NCI-H1105 (cell line): ENCODE measurements at regions not wholly inside any gene's neighbourhood (a gene's known extent, or its start where the extent isn't known, plus 50 kb on each side); places are given as distances from the start of the nearest gene placed in this dataset.
A peak's percentile ranks its signal among the peaks of the same experiment; 100 is the strongest.

Experiments
- DNase-seq: peaks from one replicate; lab custom pipeline; 2025; lab: John Stamatoyannopoulos, UW

GRCh38 chr5:89128906-89129625, 246.1 kb upstream of the MEF2C start:
- DNase-seq: no peak

GRCh38 chr5:89128092-89128491, 245.1 kb upstream of the MEF2C start:
- no peak for DNase-seq

GRCh38 chr5:89127191-89127590, 244.2 kb upstream of the MEF2C start:
- DNase-seq: no peak

- DNase-seq: no peak
Measured at GRCh38 chr5:89125372-89125771, 242.4 kb upstream of the MEF2C start.

GRCh38 chr5:89123581-89123980, 240.6 kb upstream of the MEF2C start:
- DNase-seq: no peak

GRCh38 chr5:89120719-89121118, 237.7 kb upstream of the MEF2C start:
- no peak for DNase-seq

GRCh38 chr5:89117124-89117644, 234.2 kb upstream of the MEF2C start:
- DNase-seq: no peak

GRCh38 chr5:89110916-89111646, 228.1 kb upstream of the MEF2C start:
- no peak for DNase-seq

- DNase-seq: no peak
Measured at GRCh38 chr5:89106480-89106879, 223.5 kb upstream of the MEF2C start.

GRCh38 chr5:89105836-89106235, 222.9 kb upstream of the MEF2C start:
- DNase-seq: no peak

GRCh38 chr5:89105171-89105695, 222.2 kb upstream of the MEF2C start:
- DNase-seq: no peak

GRCh38 chr5:89098199-89098756, 215.3 kb upstream of the MEF2C start:
- no peak for DNase-seq

GRCh38 chr5:89097103-89097502, 214.1 kb upstream of the MEF2C start:
- DNase-seq: peak; percentile 22

GRCh38 chr5:89095341-89095740, 212.4 kb upstream of the MEF2C start:
- no peak for DNase-seq

GRCh38 chr5:89090037-89090436, 207.1 kb upstream of the MEF2C start:
- DNase-seq: no peak

GRCh38 chr5:89087551-89088318, 204.8 kb upstream of the MEF2C start:
- no peak for DNase-seq

GRCh38 chr5:89087128-89087527, 204.1 kb upstream of the MEF2C start:
- DNase-seq: no peak

GRCh38 chr5:89086390-89087086, 203.6 kb upstream of the MEF2C start:
- no peak for DNase-seq

GRCh38 chr5:89083791-89084190, 200.8 kb upstream of the MEF2C start:
- no peak for DNase-seq

GRCh38 chr5:89081360-89081759, 198.4 kb upstream of the MEF2C start:
- no peak for DNase-seq

- DNase-seq: no peak
Measured at GRCh38 chr5:89080467-89081116, 197.6 kb upstream of the MEF2C start.
